Keratinocyte (primary cell): ENCODE measurements at regions not wholly inside any gene's neighbourhood (a gene's known extent, or its start where the extent isn't known, plus 50 kb on each side); places are given as distances from the start of the nearest gene placed in this dataset.

Experiments used
- CTCF ChIP-seq, 3 experiments: IDR thresholded peaks in 1 of 3; conservative IDR thresholded peaks in 1 of 3; optimal IDR thresholded peaks in 1 of 3; 2 replicates in 2 of 3; 3 replicates in 1 of 3; pipeline versions ENCODE3 to v1.5.1; 2011; ENCODE audit warnings: low read length in 3 of 3, mild to moderate bottlenecking in 3 of 3, moderate library complexity in 2 of 3, control low read depth in 1 of 3, inconsistent platforms in 1 of 3; ENCODE audit not compliant: insufficient read depth in 2 of 3; ENCODE audit errors: extremely low read depth in 1 of 3
- EZH2 ChIP-seq: IDR thresholded peaks from one replicate; pipeline ENCODE4 v1.6.1; 2012; ENCODE audit warnings: inconsistent platforms, mild to moderate bottlenecking, low read length, moderate library complexity

- TF ChIP-seq CTCF (optimal IDR thresholded peaks at IDR 0.05 in 1 of 3, IDR thresholded peaks at IDR 0.05 in 1 of 3, conservative IDR thresholded peaks at IDR 0.05 in 1 of 3; ENCODE audit: extremely low read depth in 1 of 3, insufficient read depth in 2 of 3, low read length in 3 of 3) (no peak), EZH2 (no peak)
Measured at GRCh38 chr5:98321361-98321760, 452.1 kb upstream of the RGMB start.
